ENCODE measurements at regions not wholly inside any gene's neighbourhood (a gene's known extent, or its start where the extent isn't known, plus 50 kb on each side); places are given as distances from the start of the nearest gene placed in this dataset.

DNA sequence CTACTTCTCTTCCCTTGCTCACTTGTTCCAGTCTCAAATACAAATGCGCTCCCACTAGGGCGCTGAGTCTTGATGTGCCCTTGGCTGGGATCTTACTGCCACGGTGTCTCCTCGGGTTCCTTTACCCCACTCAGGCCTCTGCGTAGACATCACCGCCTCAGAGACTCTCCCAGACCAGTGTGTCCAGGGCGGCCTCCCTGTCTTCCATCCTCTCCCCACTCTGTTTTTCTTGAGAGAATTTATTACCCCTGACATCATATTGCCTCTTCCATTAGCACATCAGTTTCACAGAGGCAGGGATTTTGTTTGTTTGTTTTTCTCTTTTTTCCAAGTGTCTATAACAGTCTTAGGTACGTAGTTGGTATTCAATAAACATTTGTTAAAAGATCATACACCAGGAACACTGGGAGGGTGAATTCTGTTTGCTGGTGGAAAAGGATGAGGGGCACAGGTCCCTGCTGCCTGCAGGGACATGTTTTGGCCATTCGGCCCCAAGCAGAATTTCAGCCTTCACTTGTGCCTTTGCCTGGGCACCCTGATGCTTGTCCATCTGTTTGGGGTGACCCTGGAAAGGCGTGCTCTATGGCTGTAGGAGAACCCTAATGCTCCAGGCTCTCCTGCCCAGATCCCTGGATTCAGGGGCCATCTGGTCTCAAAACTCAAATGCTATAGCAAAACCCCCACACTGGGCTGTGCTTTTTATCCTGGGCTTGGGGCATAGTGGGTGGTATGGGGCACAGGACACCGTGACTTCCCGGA lies 55.0 kb downstream of the RPL37A start:
- no peak for DNase-seq

DNA sequence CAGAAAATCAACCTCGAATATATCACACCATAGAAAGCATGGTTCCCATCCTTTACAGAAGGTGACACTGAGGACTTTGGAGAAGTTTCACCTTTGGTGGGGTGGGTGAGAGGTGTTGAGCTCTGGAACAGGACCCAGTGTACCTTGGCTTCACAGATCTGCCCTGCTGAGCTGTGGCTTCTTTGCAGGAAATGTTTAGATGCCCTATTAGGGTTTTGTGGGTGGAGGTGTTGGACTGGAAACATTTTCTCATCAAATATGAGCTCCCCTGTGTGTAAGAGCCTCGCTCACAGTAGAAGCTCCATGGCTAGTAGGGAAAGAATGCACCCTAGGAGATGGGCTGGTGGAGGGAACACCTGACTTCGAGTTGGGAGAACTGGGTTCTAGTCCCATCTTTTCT lies 55.6 kb downstream of the RPL37A start:
- DNase-seq, result no peak

DNA sequence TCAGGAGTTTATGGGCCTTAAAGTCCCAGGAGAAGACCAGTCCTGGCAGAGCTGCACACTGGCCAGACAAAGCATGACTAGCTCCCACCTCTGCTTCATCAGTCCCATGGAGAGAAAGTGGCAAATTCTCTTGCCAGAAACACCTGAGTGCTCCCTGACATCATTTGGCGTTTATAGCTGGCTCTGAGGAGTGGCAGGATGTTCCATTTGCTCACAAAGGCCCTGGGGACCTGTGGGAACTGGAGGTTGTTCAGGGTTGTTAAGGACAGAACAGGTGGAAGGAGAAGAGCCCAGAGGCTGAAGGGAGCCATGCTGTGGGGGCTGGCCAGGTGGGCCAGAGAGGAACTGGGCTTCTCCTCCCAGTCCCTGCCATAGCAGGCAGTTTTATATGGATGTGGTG lies 56.1 kb downstream of the RPL37A start:
- DNase-seq, result peak; percentile 38

DNA sequence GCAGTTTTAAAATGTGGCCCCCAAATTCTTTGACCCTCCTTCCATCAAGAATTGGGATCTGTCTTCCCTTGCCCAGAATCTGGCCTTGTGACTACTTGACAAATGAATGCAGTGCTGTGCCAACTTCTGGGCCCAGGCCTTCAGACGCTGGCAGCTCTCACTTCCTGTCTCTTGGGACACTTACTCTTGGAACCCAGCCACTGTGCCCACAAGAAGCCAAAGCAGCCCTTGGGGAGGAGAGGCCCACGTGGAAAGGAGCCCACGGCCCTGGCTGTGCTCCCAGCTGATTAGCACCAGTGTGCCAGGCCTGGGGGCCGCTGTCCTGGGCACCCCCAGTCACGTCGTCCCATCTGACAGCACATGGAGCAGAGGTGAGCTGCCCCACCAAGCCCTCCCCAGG lies 56.6 kb downstream of the RPL37A start:
- DNase-seq, result no peak

DNA sequence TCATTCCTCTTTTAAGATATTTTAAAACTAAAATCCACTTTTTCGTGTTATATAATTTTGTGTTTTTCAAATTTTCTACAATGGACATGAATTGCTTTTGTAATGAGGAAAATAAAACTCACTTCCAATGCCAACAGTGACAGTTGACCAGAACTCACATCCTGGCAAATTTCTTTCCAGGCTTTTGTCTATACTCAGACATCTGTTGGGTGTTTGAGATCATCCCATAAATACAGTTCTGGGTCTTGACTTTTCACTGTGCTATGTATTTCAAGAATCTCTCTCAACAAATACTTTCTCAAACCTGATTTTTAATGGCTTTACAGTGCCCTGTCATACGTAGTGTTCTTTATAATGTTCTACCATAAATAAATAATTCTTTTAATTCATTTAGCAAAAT lies 57.6 kb downstream of the RPL37A start:
- no peak for DNase-seq

DNA sequence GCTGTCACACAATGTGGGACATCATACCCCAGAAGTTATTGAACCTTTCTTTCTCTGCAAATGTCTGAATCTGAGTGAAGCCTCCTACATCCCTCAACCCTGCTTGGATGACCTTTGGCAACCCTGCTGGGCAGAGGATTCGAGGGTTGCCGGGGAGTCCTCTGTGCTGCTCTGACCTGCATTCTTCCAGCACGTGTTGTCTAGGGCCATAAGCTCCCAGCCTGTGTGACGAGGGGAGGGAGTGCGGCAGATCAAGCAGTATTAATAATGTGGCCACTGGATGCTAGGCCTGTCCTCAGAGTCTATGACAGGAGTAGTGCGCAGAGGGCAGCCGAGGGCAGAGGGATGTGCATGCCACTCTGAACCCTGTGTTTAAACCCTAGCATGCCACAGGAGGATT lies 58.8 kb downstream of the RPL37A start:
- DNase-seq, result no peak

DNA sequence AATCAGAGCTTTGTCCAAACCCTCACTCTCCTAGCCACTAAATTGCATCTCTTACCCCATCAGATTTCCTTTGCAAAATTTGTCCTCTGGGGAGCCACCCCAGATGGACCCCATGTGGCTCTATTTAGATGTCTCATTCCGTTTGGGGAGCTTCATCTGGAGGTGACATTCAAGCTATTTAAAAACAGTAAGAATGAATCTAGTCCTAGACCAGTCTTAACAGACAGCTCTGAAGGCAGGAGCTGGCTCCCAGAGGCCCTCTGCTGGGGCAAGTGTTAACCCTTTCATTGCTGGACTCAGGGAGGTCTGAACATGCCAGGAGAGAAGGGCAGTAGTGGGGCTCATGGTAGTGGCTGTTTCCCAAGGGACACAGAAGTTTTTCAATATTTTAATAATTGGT lies 59.2 kb downstream of the RPL37A start:
- DNase-seq, result no peak

DNA sequence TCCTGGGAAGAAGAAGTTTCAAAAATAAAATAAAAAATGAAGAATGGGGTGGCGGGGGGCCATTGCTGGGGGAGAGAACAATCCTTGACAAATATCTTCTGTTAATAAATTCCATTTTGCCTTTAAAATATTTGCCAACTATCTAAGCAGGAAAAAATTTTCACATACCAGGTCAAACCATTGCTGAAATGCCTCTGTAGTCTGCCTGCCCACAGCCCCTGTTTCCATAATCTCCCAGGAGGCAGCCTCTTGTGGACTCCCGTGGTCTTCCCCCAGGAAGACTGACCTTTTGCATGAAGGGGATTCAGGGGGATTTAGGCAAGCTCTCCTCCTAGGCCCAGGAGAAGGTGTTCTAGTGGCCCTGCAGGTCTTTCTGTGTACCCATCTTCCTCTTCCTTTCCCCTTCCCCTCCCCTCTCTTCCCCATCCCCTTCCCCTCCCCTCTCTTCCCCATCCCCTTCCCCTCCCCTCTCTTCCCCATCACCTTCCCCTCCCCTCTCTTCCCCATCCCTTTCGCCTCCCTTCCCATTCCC lies 61.0 kb downstream of the RPL37A start:
- DNase-seq, result no peak

DNA sequence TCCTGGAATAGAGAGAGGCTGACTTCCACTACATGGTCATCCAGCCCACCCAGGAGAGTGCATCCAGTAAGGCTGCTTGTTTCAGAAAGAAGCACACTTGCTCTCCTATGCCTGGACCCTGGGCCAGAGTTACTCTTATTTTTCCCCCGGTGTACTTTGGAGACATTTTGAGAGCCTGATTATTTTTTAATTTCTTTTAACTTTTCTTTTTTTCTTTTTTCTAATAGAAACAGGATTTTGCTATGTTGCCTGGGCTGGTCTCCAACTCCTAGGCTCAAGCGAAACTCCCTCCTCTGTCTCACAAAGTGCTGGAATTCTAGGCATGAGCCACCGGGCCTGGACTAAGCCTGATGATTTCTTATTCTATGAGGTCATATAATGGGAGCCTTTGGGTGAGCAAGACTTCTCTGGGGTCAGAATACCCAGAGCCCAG lies 62.2 kb downstream of the RPL37A start:
- DNase-seq, result no peak

DNA sequence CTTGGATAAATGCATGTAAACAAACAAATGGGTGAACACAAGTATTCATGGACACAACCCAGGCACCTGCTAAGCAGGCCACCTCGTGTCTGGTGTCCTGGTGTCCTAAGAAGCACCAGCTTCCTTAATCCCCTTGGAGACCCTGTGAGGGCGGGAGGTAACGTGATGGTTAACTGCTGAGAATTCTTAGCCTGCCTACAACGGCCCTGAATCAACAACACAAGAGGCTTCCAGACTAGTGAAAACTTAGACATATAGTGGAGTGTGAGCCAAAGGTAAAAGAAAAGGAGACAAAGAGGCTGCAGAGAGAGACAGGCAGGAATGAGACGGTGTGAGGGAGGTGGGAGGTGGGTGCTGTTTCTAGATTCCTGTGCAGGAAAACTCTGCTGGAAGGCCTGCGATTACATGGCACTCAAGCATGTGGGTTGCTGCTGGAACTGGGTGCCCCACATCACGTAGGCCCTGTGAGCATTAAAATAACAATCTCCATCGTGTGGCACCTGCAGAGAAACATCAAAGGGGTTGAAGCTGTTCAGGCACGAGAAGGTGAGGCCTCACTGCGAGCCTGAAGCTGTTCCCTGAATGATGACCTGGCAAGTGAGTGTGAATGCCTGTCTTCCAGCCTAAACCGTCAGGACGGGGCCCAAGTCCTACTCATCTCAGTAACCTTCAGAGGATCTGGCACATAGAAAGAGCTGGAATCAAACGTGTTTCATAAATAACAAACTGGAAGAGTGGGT lies 64.2 kb downstream of the RPL37A start:
- no peak for DNase-seq

DNA sequence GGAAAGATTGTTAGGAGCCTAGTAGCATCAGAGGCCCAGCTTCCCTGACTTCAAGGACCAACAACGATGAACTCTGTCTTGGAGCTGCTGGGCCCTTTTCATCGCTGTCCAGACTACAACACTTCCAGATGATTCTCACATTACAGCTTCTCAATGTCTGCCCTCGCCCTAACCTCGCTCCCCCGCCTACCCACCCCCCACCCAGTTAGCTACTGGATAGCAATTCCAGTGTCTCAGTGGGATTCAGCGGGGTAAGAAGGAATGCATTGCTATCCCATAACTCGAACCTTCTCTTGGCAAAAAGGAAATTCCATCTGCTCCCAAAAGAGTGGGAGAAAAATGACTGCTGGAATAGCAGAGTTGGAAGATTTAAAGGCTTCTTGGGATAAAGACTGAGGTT lies 65.0 kb downstream of the RPL37A start:
- no peak for DNase-seq

DNA sequence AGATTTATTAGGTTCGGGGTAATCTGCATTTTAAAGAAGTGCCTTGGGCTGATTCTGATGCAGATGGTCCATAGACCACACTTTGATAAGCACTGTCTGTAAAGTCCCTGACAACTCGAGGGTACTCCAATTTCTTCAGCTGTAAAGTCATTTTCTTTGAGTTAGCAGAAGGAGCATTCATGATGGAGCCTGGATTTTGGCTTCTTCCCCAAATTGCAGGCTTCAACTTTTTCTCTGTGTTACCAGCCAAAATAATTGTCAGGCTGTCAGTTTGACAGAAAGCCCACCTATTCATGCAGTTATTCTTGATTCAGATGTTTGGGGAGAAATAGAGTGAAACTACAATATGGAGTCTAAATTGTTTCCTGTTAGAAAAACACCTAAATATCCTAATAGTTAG lies 66.0 kb downstream of the RPL37A start:
- no peak for DNase-seq

DNA sequence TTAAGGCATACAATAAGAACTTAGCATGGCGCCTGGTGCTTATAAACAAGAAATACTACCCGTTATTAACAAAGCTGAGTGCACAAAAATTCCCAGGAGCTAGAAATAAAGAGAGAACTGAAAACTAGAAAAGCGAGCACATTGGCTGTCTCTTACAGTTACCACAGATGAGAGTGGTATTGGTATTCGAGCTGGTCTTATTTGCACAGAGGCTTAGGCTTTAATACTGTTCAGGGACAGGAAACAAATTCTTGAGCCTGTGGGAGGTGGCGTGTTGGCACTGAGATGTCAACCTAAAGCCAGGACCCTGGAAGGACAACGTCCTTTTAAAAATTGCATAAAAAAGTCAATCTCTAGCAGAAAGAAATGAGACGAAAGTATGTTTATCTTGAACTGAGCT lies 67.3 kb upstream of the IGFBP2 start:
- no peak for DNase-seq

DNA sequence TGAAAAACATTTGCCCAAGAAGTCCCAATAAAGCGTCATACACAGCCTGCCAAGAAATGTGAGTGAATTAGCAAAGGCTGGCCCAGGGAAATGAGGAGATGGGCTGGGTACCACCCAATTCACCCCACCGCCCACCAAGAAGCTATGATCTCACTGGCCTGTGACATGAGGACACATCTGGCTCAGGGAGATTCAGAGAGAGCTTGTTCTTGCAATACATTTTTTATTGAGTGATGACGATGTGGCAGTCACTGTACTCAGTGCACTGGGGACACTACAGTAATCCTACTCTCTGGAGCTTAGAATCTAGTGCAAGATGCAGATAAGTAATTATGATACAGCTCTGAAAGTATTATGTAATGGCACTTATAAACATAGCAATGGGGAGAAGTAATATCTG lies 64.6 kb upstream of the IGFBP2 start:
- no peak for DNase-seq

DNA sequence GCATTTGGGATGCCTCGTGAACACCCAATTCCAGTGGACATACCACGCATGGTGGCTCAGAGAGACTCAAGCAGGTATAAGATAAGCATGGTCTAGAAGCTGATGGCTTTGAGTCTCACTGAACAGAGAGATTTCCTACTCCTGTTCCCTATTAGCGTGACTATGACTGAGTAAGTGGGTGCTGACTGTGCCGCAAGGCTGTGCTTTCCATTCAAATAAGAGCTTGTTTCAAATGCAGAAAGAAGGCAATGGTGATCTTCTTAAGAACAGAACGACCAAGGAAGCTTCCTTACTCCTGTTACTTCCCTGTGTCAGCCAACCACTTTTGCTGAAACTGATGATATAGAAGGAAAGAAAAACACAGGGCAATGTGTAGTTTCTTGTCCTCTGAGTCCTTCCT lies 63.5 kb upstream of the IGFBP2 start:
- no peak for DNase-seq

DNA sequence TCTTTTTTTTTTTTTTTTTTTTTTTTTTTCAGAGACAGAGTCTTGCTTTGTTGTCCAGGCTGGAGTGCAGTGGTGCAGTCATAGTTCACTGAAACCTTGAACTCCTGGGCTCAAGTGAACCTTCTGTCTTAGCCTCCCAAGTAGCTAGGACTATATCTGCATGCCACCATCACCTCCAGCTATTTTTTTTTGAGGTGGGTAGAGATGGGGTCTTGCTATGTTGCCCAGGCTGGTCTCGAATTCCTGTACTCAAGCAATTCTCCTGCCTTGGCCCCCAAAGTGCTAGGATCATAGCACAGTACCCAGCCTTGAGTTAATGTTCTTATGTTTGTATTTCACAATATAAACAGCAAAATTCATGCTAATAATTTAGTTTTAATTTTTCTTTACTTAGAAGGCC lies 62.9 kb upstream of the IGFBP2 start:
- DNase-seq, result no peak

DNA sequence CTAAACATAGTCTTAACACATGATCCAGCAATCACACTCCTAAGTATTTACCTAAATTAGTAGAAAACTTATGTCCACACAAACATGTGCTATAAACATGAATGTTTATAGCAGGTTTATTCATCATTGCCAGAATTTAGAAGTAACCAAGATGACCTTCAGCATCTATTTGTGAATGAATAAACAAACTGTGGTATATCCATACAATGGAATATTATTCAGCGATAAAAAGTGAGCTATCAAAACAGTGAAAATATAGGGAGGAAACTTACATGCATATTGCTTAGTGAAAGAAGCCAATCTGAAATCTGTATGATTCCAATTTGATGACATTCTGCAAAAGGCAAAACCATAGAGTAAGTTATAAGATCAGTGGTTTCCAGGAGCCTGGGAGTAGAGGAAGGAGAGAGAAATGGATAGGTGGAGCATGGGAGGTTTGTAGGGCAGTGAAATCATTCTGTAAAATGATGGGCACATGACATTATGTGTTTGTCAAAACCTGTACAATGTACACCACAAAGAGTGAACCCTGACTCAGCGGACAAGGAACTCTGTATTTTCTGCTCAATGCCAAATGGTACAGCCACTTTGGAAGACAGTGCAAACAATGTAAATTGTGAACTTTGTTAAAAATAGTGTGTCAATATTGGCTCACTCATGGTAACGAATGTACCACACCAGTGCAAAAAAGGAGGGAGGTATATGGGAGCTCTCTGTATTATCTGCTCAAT lies 61.9 kb upstream of the IGFBP2 start:
- no peak for DNase-seq

DNA sequence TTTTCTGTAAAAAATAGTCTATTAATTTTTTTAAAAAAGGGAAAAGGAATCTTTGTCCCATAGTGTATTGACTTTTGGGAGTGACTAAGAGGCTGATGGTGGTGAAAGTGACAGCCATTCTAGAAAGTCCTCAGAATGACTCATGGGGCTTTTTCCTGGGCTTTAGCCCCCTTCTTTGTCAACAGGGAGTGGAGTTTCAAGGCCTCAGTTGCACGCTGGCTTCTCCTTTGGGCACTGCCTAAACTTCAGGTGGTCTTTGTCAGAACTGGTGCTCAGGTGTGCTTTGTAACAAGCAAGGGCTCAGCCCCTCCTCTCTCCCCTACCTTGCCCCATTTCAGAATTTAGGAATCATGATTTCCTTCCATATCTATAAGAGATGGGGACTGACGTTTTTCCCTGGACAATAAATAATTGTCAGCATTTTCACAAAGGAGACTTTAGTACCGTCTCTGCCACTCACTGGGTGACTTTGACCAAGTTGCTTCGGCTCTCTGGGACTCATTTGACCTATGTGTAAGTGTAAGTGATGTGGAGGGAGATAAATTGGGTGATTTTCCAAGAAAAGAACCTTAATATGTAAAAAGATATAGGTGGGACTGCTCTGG lies 61.2 kb upstream of the IGFBP2 start:
- DNase-seq, result no peak

DNA sequence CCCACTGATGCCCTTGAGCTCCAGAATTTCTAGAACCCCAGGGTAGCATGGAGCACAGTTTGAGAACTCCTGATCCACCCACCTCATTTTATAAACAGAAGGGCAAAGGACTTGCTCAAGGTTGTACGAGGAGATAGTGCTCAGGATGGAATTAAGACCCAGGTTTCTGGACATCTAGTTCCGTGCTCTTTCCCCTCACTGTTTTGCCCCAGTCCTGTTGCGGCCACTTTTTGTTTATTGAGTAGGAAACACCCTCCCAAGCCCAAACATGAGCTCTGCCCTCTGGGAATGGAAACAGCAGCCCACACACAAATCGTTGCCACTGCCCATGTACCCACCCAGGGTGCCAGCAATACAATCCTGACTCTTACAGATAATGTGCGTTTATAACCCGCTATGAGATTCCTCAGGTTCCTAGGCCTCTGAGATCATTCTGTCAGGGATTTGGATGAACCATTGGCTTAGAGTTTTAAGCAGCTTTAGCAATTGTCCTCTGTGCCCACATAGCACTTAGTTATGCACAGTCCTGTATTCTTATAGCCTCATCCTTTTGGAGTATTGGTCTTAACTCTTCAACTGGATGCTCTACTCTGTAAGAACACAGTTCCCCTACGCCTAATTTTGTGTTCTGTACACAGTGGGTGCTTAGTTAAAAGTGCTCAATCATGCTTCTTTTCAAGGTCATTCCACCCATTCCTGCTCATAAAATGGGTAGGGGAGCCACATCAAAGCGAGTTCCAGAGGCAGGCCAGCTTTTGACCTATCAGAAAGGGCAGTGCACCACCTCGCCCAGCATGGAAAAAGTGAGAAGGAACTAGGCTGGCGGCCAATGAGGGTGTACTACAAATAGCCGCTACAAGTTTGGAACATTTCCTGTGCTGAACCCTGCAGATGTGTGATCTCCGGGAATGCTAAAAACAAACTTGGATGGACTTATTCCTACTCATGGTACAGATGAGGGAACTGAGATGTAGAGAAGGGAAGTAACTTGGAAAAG lies 60.3 kb upstream of the IGFBP2 start:
- DNase-seq, result no peak

DNA sequence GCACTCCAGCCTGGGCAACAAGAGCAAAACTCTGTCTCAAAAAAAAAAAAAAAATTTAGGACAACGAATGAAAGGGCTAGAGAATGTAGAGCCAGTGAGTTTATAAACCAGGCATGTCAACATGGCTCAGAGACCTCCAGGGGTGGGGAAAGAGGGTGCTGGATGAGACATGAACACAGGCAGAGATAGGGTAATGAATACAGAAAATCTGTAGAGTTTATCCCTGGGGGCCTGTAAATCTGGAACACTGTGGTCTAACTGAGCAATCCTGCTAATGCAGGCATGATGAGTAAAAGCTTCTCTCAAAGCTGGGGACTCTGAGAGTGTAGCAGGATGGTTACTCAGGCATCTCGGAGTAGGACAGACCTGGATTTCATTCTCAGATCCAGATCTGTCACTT lies 59.2 kb upstream of the IGFBP2 start:
- no peak for DNase-seq

DNA sequence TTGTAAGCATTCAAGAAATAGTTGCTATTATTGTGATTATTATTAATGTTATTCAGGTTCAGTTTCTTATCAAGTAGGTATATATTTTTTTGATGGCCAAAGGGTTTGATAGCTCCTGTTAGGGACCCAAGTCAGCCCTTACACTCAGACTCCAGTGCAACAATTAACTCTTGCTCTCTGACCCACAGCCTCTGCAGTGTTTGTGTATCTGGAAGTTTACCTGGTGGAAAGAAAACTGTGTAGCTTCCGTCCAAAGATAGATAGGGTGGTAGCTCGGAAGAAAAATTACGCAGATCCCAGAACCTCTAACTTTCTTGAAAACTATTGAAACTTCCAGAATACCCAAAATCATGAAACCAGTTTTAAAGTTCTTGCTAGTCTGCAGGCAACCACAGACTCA lies 58.6 kb upstream of the IGFBP2 start:
- DNase-seq, result no peak

DNA sequence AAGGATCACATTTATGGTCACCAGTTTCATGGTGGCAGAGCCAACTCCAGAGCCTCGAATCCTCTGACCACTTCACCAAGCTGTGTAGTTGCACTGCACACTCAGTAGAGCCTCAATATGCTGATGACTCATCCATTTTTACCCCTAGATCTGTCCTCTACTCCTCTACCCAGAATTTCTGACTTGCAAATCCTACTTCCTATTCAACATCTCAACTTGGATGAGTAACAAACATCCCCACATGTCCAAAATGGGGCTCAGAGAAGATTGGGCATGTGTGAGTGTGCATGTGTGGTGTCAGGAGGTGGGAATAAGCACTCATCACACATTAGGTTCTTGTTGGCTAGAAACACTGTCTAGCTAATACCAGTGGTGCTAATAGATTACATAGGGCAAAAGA lies 57.8 kb upstream of the IGFBP2 start:
- DNase-seq, result no peak
